ENCODE measurements at regions not wholly inside any gene's neighbourhood (a gene's known extent, or its start where the extent isn't known, plus 50 kb on each side); places are given as distances from the start of the nearest gene placed in this dataset.

- no peak for TF ChIP-seq POLR2A (IDR thresholded peaks at IDR 0.05)
- no peak for TF ChIP-seq CTCF (IDR thresholded peaks at IDR 0.05)
- TF ChIP-seq EP300 (IDR thresholded peaks at IDR 0.05), result no peak
Observed at GRCh38 chr10:128863411-128863810, 603.6 kb upstream of the MGMT start.

All from ovary (tissue), 3 donors.